GM19035 (cell line): ENCODE measurements at regions not wholly inside any gene's neighbourhood (a gene's known extent, or its start where the extent isn't known, plus 50 kb on each side); places are given as distances from the start of the nearest gene placed in this dataset.

ENCODE experiments used
- ATAC-seq: cut with Tn5 transposase; IDR thresholded peaks from one replicate; pipeline ENCODE4 v1.9.1; 2021; ENCODE audit not compliant: unreplicated experiment

DNA sequence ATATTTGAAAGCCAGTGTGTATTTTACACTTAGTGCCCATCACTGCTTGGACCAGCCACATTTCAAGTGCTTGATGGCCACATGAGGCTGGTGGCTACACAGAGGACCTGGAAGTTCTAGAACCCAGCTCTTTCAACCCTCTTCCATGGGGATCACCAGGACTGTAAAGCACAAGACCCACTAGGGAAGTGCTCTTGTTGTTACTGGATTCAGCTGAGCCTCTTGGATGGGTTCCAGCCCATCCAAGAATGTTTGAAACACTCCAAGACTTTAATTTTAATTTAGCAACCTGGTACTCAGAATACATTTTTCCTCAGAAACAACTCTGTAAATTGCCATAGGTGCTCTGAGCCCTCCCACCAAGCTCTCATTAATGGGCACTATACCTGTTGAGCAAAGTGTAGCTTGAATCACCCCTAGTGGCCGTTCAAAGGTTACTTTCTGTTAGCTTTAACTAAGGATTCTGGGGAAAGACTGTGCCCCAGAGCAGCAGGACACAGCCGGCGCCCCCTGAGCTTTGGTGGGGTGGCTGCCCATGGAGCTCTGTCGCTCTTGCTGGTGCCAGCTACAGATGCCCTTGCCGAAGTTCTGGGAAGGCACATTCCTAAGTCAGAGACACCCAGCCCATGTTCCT, 212.4 kb downstream of the HSD17B3 start:
- ATAC-seq, result no peak

DNA sequence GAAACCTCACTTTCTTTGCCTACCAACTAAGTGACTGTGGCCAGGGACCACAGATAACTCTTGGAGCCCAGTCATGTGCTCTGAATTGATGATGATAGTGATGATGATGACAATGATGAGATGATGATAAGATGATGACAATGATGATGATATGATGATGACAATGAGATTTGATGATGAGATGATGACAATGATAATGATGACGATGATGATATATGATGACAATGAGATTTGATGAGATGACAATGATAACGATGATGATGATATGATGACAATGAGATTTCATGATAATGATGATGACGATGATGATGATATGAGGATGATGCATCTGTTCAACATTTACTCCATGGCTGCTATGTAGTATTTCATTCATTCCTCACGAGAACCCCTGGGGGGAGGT, 213.0 kb downstream of the ERCC6L2 start:
- no peak for ATAC-seq

DNA sequence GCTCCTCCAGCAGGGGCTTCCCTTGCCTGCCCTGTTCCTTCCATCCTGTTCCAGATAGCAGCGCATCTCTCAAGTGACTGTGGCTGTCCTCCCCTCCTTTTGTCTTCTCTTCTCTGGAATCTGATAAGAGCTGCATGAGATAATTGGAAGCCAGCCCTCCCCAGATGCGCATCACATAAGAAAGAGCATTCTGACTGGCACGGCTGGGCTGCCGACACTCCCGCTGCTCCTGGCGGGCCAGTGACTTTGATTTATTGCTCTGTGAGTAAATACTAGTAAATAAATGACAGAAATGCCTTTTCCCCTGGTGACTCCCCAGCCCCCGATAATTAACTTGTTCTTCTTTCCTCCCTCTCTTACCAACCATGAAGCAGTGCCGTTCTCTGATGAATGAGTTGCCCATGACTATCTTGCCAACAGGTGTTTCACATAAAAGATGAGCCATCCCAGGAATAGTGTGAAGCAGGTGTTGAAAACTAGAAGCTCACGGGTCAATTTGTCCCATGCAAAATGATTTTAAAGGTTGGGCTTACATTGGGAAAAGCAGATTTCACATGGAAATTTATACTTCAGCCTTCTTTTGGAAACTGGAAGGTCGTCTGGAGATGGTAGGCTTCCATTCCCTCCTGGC, 212.3 kb downstream of the ERCC6L2 start:
- ATAC-seq, result no peak

DNA sequence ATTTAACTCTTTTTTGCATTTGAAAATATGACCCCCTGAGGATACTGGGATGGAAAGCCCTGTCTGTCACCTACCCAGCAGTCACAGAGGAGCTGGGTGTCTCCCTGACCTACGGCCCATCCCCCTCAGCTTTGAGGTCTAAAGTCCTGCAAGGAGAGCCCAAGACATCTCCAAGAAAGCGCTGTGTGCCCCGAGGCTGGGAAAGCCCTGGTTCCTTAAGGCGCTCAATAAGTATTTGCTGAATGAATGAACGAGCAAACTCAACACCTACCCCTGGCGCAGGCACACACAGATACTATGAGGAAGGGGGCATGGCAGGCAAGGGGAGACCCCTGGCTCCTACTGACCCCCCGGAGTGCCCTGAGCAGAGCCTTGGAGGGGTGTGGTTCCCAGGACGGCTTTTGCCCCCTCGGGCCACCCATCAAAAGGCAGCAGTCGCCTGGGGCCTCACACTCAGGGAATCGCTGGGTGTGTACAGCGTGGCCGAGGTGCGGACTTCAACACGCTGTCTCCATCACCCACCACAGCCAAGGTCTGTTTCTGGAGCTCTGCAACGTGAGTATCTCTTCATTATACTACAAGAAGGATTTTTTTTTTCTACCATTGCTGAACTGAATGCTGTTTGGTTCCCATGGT, 211.6 kb downstream of the ERCC6L2 start:
- no peak for ATAC-seq

DNA sequence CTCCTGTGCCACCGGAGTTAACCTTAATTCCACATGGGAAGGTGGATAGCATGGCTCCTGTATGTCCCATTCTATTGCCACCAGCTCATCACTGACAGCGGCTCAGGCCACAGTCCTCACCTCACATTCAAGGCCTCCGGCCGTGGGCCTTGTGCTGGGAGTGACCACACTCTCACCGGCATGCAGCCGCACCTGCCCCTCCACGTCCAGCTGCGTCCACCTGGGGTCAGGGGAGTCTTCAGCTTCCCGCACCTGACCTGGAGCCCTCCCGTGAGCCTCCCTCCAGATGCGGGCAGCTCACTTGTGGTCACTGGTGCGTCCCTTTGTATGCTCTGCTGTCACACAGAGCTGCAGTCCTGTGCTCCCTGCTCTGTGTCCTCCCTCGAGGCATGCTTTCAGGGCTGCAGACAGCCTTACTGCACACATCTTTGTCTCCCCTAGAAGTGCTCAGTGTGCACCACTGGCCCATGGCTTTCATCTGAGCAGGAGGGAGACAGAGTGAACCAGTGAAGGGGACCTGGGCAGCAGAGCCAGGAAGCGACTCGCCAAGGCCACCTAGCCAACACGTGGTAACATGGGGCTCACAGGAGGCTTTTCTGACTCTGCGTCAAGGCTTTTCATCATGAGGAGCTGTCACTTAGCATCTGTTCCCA, 210.1 kb downstream of the ERCC6L2 start:
- ATAC-seq, result no peak

DNA sequence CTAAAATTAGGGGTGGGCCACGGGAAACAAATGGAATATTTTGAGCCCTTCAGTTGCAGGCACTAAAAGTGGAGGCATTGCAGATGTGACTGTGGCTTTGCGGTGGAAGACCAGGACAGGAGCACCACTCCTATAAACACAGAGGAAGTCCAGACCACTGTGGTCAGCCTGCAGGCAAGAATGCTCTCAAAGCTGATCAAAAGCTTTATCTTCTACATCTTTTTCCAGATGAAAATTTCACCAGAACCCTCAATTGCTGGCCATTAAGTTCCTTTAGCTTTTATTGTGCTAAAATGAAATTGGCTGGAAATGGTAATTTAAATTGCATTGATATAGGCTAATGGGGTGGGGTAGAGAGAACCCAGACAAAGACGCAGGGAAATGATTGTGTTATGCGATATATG, 208.8 kb downstream of the ERCC6L2 start:
- no peak for ATAC-seq

DNA sequence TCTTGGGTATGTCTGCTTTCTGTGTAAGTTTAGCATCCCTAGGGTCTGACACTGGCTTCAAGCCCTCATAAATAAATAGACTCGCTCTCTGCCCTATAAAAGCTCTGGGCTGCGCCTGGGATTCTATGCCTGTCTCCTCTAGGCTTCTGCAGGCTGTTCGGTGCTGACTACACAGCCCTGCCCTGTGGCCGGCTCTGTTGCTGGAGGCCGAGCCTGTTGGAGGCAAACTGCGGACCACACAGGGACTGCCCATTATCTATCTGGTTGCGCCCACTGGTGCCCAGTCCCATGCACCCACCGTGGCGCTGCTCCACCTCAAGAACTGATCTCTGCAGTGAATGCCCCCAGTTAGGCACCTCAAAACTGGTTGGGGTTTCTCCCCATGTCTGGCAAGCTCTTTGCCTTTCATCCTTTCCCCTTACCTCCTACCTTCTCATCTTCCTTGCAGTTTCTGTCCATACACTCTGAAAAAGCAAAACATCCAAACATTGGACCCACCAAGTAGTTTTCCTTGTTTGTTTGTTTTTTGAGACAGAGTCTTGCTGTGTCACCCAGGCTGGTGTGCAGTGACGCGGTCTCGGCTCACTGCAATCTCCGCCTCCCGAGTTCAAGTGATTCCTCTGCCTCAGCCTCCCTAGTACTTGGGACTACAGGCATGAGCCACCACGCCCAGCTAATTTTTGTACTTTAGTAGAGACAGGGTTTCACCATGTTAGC, 207.2 kb downstream of the ERCC6L2 start:
- no peak for ATAC-seq

DNA sequence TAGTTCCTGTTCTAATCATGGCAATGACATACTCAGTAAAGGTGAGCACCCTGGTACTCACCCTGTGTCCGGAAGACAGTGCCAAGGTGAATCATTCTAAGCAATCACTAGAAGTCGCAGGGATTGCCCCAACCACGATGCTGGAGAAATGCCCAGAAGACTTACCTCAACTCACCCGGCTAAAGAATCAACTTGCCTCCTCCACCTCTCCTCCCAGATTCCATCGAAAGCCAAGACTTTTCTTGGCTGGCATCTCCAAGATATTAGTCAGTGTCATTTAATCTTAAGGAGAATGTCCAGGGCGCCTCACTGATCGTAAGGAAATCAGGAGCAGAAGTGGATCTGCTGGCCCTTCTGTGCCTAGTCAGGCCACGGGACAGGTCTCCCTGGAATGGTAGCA, 204.9 kb downstream of the ERCC6L2 start:
- ATAC-seq, result no peak

DNA sequence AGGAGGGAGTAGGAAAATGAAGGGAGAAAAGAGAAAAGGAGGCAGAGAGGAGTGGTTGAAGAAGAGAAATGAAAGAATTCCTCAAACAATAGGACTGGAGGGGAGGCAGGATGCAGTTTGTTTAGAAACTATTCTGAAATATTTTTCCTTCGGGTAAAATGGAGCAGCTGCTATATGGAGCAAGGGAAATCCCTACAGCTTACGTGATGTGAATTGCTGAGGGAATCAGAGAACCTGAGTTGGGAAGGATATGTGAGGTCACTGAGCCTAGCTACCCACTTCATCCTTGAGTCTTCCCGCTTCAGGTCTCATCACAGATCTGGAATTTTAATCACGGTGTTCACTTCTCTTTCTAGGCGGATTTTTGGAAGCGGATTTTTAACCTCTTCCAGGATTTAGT, 204.3 kb downstream of the ERCC6L2 start:
- no peak for ATAC-seq

DNA sequence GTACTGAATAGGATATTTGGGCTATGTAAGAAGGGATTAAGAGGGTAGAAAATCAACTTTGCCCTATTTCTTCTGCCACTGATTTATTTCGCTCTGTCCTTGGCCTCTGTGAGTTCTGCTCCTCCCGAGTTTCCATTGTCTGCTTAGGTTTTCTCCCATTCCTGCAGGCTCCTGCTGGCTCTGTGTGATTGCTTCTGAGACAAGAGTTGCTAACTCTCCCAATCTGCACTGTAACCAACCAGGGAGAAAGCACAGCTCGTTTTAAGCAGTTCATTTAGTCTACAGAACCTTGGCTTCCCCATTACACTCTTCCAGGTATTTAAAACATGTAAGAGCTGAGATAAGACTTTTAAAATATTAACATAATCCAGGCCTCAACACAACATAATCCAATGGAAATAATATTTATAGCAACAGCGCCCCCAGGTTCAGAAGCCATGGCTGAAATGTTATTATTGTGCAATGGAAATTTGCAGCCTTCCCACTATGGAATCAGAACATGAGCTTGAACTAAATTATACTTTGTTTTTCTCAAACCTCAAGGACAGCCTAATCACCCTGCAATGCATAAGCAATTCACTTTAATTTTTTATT, 203.5 kb downstream of the ERCC6L2 start:
- no peak for ATAC-seq

DNA sequence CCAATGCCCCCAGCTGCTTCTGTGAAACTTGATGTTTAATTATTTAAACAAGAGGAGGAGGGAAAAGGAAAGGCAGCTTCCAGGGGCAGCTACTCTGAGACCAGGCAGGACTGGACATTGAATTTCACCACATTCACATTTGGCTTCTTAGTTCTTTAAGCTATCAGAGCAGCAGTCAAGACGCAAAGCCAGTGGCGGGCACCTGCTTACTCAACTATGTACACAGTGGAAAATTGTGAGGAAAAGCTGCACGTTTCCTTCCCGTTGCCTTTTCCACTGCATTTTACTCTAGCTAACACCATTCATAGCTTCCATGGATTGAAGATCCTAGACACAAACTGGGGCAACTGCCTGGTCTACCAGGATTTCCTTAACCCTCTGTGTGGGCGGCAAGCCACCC, 200.3 kb downstream of the ERCC6L2 start:
- no peak for ATAC-seq

DNA sequence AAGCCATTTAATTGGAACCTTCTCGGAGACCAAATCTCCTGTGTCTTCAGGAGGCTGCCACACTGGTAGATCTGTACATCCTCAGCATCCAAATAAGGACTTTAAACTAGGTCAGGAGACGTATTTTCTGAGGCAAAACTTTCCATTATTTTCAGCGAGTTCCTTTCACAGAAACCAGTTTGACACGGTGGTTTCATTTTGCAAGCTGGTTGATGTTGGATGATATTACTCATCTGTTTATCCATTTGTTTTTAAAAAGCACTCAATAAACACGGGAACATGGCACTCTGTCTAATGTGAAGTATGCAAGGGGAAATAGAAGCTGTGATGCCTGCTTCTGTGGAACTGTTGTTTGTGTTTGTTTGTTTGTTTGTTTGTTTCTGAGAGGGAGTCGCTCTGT, 199.6 kb downstream of the ERCC6L2 start:
- ATAC-seq, result no peak

DNA sequence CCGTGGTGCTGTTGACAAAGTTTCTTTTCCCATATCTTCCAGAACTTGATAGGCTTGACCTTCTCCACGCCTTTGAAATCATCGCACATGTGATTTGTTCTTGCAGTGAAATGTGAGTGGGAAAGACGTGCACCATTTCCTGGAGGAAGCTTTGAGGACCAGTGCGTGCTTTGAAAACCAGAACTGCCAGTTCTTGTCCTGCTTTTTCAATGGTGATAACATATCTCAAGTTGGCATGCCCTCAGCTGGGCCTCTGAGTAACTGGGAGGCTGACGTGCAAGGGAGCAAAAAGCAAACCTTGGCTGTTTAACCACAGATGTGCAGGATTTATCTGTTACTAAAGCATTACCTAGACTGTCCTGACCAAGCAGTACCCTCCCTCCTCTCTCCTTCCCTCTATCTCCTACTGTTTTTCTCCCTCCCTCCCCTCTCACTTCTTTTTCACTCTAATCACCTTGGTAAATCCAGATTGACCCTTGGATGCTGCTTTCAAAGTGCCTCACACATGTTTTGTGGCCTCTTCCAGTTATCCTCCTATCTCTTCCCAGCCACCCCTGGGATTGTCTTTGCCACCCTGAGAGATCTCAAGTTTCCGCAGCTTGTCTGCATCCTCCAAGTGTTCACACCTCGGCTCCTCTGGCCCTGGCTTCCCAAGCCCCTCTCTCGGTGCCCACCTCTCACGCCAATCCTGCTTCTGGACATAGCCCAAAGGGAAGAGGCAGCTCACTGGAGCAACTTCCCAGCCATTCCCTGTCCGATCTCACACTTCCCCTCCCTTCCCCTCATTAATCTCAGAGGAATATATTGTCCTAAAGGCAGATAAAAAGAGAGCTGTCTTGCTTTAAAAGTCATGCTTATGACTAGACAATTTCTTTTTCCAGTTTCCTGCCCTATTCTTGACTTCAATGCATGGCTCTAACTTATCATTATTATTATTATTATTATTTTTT, 198.3 kb downstream of the ERCC6L2 start:
- no peak for ATAC-seq

DNA sequence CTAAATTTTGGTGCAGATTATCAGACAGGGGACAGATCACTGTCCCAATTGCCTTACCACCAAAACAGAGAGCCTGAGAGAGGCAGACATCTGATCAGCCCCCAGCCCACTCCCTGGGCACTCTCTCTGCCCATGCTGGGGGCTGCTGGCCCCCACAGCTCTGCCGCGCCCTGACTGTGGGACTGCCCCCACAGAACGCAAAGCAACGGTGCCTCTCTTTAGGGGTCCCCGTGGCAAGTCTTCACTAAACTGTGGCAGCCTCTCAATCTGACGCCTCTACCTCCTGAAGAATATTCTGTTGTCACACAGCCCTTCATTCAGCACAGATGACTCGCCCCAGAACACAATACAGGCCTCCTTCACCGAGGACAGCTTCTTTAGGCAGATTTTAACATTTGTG, 197.4 kb downstream of the ERCC6L2 start:
- ATAC-seq, result no peak

DNA sequence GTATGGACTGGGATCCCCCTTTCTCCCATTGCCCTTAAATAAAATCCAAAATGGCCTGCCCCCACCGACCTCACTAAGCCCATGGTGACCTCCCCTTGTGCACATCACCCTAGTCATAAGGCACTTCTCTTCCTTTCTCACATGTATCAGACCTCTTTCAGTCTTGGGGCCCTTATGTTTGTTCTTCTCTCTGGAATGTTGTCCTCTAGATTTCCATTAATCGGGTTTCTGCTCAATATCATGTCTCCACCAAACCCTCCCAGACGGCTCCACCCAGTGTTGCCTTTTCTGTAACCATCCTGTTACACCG, 196.3 kb downstream of the ERCC6L2 start:
- no peak for ATAC-seq

DNA sequence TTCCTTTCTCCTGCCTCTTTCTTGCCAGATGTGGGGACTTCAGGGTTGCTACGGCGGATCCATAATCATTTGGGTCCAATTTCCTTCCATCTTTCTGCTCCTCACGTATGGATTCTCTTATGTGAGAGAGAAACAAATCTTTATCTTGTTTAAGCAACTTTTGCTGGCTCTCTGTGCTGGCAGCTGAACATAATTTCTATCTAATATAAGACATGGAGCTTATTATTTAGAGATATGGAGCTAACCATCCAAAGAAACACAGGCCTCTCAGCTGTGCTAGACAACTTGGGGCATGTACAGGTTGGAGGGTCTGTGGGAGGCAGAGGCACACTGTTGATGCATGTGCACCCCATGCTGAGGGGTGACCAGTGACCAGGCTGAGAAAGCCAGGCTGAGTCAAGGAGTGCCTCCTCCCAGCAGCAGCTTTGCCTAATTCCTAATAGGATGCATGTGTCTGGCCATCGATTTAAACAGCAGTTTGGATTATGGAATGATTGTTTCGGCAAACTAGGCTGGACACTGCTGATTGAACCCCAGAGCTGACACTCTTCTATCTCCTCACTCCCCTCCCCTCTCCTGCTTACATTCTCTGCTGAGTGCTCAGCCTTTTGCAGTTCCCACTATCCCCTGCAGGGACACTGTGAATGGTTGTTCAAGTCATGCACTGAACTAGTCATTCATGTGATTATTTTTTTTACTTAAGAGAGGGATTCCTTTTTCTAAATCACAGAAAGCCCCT, 195.8 kb downstream of the ERCC6L2 start:
- no peak for ATAC-seq

DNA sequence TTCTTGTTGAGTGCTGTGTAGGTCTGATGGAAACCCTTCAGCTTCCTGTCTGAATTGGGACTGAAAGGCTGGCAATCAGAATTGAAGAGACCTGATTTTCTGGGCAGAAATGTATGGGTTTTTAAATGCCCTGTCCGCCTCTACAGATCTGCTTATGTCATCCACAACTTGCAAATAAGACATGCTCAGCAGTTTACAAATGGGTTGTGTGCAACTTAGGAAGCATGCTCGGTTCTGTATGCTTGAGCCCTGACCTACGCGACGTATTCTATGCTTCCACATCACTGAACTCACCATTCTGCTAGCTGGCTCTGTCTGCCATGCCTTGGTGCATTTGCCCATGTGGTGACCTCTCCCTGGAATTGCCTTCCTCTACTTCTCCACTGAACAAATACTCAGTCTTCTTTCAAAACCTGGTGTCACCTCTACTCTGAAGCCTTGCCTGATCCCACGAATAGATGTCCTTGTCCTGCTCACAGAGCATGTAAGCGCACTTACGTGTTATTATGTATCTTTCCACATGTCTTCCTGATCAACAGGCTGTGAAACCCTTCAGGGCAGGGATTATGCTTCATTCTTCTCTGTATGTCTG, 194.2 kb downstream of the ERCC6L2 start:
- no peak for ATAC-seq

DNA sequence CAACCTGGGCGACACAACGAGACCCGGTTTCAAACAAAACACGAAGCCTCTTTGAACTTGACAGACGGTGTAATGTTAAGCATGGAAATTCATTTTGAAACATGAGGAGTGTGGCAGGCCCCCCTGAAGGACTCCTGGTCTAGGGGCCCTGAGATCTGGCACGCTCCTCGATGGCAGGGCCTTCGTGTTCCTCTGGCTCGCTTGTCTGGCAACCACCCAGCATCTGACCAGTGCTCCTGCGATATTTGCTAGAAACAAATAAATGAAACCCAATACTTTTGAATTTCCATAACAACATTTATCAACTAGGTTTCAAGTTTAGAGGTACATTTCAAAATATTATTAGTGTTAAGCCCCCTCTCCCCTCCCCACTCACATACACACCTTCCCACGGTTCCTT, 193.0 kb downstream of the ERCC6L2 start:
- ATAC-seq, result no peak

DNA sequence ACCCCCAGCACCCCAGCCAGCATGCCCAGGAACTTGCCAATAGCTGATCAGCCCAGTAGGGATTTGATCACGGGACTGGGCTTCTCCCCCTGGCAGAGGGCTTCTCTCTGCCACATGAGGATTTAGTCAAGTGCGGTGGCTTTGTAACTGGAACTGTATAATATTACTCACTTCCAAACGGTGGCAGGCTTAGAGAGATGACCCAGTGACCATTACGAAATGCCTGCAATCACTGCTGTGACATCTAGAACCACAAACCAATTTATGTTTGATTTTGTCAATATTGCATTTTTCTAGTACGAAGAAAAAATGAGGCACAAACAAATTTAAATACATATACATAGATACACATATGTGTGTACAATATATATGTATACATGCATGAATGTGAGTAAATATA, 192.1 kb downstream of the ERCC6L2 start:
- ATAC-seq, result no peak
